HCT116 (cell line): ENCODE measurements at regions not wholly inside any gene's neighbourhood (a gene's known extent, or its start where the extent isn't known, plus 50 kb on each side); places are given as distances from the start of the nearest gene placed in this dataset.

Source experiments
- ATAC-seq: fragments of 200-7000 bp; cut with Tn5 transposase; 2 replicates; pipeline ENCODE4 v1.9.1; 2020; ENCODE audit warnings: mild to moderate bottlenecking, moderate library complexity
- BruUV-seq: library from RNA; stranded (reverse); fragments of 400-500 nt; replicated peaks from 2 replicates; lab custom pipeline; 2021; lab: Mats Ljungman, UMichigan
- CTCF ChIA-PET: fragments of 300-600 bp; sonication (Branson Sonifier 250); formaldehyde crosslinking; loops from one replicate; lab custom pipeline; 2021; ENCODE audit warnings: antibody characterized with exemption; lab: Charles Lee
- POLR2A ChIA-PET: fragments of 300-600, 350-600 bp; sonication (Branson Sonifier 250); formaldehyde crosslinking; loops from one replicate; lab custom pipeline; 2021; ENCODE audit warnings: antibody characterized with exemption; lab: Charles Lee
- RAD21 ChIA-PET, 2 experiments: fragments of 300-600 bp; sonication (Branson Sonifier 250); formaldehyde crosslinking; loops; one replicate each; lab custom pipeline; 2023; ENCODE audit warnings: low total read pairs in 2 of 2; ENCODE audit not compliant: uncharacterized antibody in 2 of 2, unreplicated experiment in 2 of 2, low non-redundant PET in 1 of 2; lab: Charles Lee
- DNase-seq: peaks from one replicate; pipeline ENCODE4 v3.0.0-alpha.2; 2010; ENCODE audit warnings: low read depth, low spot score
- H2AFZ ChIP-seq: fragments of 200-600 bp; shearing (Covaris generic), sonication (generic); 2 replicates; pipeline ENCODE4 v1.6.1; 2017; ENCODE audit warnings: low read depth, mixed run types, mixed read lengths, antibody characterized with exemption, low read length; ENCODE audit not compliant: poor library complexity, severe bottlenecking
- H3K27ac ChIP-seq: 2 replicates; pipeline ENCODE4 v1.5.1; 2012; ENCODE audit warnings: low read depth, low read length
- H3K27me3 ChIP-seq: fragments of 200-600 bp; sonication (generic); 2 replicates; pipeline ENCODE4 v1.6.1; 2016; ENCODE audit warnings: mixed run types, low read length, mixed read lengths; ENCODE audit not compliant: insufficient read depth
- H3K36me3 ChIP-seq, 2 experiments: fragments of 200-500 bp in 1 of 2; fragments of 200-600 bp in 1 of 2; sonication (Bioruptor generic) in 1 of 2; sonication (generic) in 1 of 2; 2 replicates each; pipeline versions ENCODE4 v1.5.1 to v1.6.1; 2014 to 2016; ENCODE audit warnings: low read length in 2 of 2, inconsistent platforms in 1 of 2, mixed read lengths in 1 of 2, mixed run types in 1 of 2; ENCODE audit not compliant: insufficient read depth in 2 of 2, control insufficient read depth in 1 of 2
- H3K4me1 ChIP-seq, 2 experiments: fragments of 200-600 bp in 1 of 2; sonication (generic) in 1 of 2; 2 replicates each; pipeline versions ENCODE4 v1.5.1 to v1.6.1; 2012 to 2017; ENCODE audit warnings: low read length in 2 of 2, inconsistent platforms in 1 of 2, mild to moderate bottlenecking in 1 of 2, mixed read lengths in 1 of 2, mixed run types in 1 of 2, moderate library complexity in 1 of 2; ENCODE audit not compliant: insufficient read depth in 2 of 2, control insufficient read depth in 1 of 2
- H3K4me2 ChIP-seq: fragments of 200-600 bp; sonication (generic); 2 replicates; pipeline ENCODE4 v1.6.1; 2017; ENCODE audit warnings: mixed run types, low read length, mixed read lengths
- H3K4me3 ChIP-seq, 2 experiments: fragments of 200-600 bp in 1 of 2; sonication (generic) in 1 of 2; replicated peaks in 1 of 2; 2 replicates each; pipeline ENCODE4 v1.5.1; 2011 to 2016; ENCODE audit warnings: low read length in 2 of 2, control low read depth in 1 of 2, low read depth in 1 of 2, mild to moderate bottlenecking in 1 of 2, mixed read lengths in 1 of 2, mixed run types in 1 of 2
- H3K79me2 ChIP-seq: fragments of 200-600 bp; sonication (generic); 2 replicates; pipeline ENCODE4 v1.6.1; 2017; ENCODE audit warnings: mild to moderate bottlenecking, mixed run types, low read length, moderate library complexity, mixed read lengths; ENCODE audit not compliant: insufficient read depth
- H3K9ac ChIP-seq: fragments of 200-600 bp; sonication (generic); 2 replicates; pipeline ENCODE4 v1.6.1; 2016; ENCODE audit warnings: low read length, mixed read lengths
- H3K9me2 ChIP-seq: fragments of 200-600 bp; sonication (generic), shearing (Covaris generic); 2 replicates; pipeline ENCODE4 v1.6.1; 2017; ENCODE audit warnings: mixed run types, mild to moderate bottlenecking, moderate library complexity; ENCODE audit not compliant: insufficient read depth
- H3K9me3 ChIP-seq, 2 experiments: fragments of 200-500 bp in 1 of 2; fragments of 200-600 bp in 1 of 2; sonication (Bioruptor generic) in 1 of 2; sonication (generic) in 1 of 2; 2 replicates each; pipeline ENCODE4 v1.6.1; 2014 to 2017; ENCODE audit warnings: low read length in 2 of 2, mixed read lengths in 2 of 2, inconsistent platforms in 1 of 2, low read depth in 1 of 2, mild to moderate bottlenecking in 1 of 2, mixed run types in 1 of 2, moderate library complexity in 1 of 2; ENCODE audit not compliant: control insufficient read depth in 1 of 2, insufficient read depth in 1 of 2
- H4K20me1 ChIP-seq: fragments of 200-600 bp; sonication (generic), shearing (Covaris generic); 2 replicates; pipeline ENCODE4 v1.6.1; 2017; ENCODE audit warnings: mixed run types, mild to moderate bottlenecking, moderate library complexity; ENCODE audit not compliant: insufficient read depth
- EGR1 ChIP-seq: IDR thresholded peaks from 2 replicates; pipeline ENCODE4 v1.6.1; 2012; ENCODE audit warnings: low read depth
- EZH2phosphoT487 ChIP-seq: fragments of 200-600 bp; IDR thresholded peaks from 2 replicates; pipeline ENCODE4 v1.6.1; 2018; ENCODE audit warnings: antibody characterized with exemption, borderline replicate concordance
- RAD21 ChIP-seq: IDR thresholded peaks from 2 replicates; pipeline ENCODE4 v1.6.1; 2012; ENCODE audit warnings: low read depth, mild to moderate bottlenecking
- SIN3A ChIP-seq: IDR thresholded peaks from 2 replicates; pipeline ENCODE4 v1.6.1; 2012; ENCODE audit warnings: low read depth
- SRF ChIP-seq: IDR thresholded peaks from 2 replicates; pipeline ENCODE4 v1.6.1; 2012; ENCODE audit warnings: low read depth
- TCF7L2 ChIP-seq: IDR thresholded peaks from 2 replicates; pipeline ENCODE4 v1.7.0; 2011; ENCODE audit warnings: borderline replicate concordance, inconsistent platforms; ENCODE audit not compliant: insufficient read depth, insufficient read length; ENCODE audit errors: extremely low read depth
- ZNF274 ChIP-seq: fragments of 200-500 bp; sonication (Bioruptor generic); IDR thresholded peaks from 2 replicates; pipeline ENCODE4 v1.6.1; 2014; ENCODE audit warnings: mild to moderate bottlenecking, low read depth, low read length, inconsistent platforms
- intact Hi-C: fragments of 100-400 bp; cut with micrococcal nuclease; formaldehyde crosslinking; loops from 2 replicates; pipeline ENCODE4 v1.10.0; 2022
- TF ChIP-seq, protein P1 (sequence below): IDR thresholded peaks from 2 replicates; pipeline ENCODE4 v1.6.1; 2012
- TF ChIP-seq, protein P2 (sequence below): IDR thresholded peaks from 2 replicates; pipeline ENCODE4 v1.6.1; 2011; ENCODE audit warnings: mild to moderate bottlenecking, low read length, moderate library complexity; ENCODE audit not compliant: insufficient replicate concordance; ENCODE audit errors: extremely low read depth

DNA sequence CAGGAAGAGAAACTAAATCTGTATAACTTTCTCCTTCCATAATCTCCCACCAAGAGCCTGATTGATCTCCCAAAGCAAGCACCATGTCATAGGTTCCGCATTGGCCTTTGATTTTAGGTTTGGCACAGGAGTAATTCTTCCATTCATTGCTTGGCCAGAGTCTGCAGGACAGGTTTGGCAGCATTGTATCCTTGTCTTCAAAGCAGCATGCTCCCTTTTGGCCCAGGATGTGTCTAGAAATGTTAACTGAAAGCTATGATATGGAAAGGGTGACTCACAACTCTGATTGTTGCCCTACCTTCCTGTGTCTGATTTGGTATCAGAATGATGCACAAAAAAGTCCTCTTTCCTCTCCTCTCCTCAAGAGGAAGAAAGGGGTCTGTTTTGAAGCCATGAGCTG, 824.3 kb upstream of the PRMT6 start (continued):
- TF ChIP-seq, protein P1, sequence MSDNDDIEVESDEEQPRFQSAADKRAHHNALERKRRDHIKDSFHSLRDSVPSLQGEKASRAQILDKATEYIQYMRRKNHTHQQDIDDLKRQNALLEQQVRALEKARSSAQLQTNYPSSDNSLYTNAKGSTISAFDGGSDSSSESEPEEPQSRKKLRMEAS = no peak
- TF ChIP-seq SIN3A = no peak
- no peak for TF ChIP-seq EGR1
- TF ChIP-seq, protein P2, sequence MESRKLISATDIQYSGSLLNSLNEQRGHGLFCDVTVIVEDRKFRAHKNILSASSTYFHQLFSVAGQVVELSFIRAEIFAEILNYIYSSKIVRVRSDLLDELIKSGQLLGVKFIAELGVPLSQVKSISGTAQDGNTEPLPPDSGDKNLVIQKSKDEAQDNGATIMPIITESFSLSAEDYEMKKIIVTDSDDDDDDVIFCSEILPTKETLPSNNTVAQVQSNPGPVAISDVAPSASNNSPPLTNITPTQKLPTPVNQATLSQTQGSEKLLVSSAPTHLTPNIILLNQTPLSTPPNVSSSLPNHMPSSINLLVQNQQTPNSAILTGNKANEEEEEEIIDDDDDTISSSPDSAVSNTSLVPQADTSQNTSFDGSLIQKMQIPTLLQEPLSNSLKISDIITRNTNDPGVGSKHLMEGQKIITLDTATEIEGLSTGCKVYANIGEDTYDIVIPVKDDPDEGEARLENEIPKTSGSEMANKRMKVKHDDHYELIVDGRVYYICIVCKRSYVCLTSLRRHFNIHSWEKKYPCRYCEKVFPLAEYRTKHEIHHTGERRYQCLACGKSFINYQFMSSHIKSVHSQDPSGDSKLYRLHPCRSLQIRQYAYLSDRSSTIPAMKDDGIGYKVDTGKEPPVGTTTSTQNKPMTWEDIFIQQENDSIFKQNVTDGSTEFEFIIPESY = no peak

DNA sequence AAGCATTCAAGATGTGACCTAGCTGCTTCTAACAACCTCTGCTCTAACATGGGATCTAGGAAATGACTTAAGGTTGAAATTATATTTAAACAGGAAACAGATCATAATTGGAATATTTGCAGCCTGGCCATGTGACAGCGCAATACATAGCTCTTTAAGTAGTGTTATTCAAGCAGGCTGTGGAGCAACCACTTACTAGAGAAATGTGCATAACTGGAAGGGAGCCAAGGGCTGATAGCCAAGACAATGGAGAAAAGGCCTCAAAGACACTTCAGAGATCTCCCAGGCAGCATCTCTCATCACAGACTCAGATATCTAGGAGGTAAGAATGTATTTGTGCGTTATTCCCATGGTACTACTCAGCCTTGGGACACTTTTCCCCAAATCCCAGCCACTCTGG, 823.0 kb upstream of the PRMT6 start:
- no peaks in the 10 kb centered on the region for H3K4me1 ChIP-seq
- no peak for DNase-seq
- TF ChIP-seq TCF7L2 (no peak), ZNF274 (no peak), EZH2phosphoT487 (no peak), SRF (no peak), RAD21 (no peak)
- TF ChIP-seq, all 23 proteins: peak for 0
- ATAC-seq = no peak
- Histone ChIP-seq H3K9ac (no peak overlapping the region), H3K79me2 (no peaks in the 10 kb centered on the region), H3K4me3 (no peak overlapping the region), H3K9me3 (peaks cover 0 to 25% of the 10 kb centered on the region in 2 experiments; a peak in 2 of 4 replicates), H3K9me2 (no peaks in the 10 kb centered on the region), H4K20me1 (no peaks in the 10 kb centered on the region), H3K27me3 (no peaks in the 10 kb centered on the region), H2AFZ (no peak overlapping the region), H3K36me3 (no peaks in the 10 kb centered on the region), H3K27ac (no peak overlapping the region), H3K4me2 (no peak overlapping the region)
- intact Hi-C loops = no loop called here
- CTCF ChIA-PET = no interaction called here
- no TSS peak for BruUV-seq
- RAD21 ChIA-PET = no interaction called here
- POLR2A ChIA-PET = no interaction called here
